OCI-LY7 (cell line): ENCODE measurements at regions not wholly inside any gene's neighbourhood (a gene's known extent, or its start where the extent isn't known, plus 50 kb on each side); places are given as distances from the start of the nearest gene placed in this dataset.

ENCODE experiments used
- BruUV-seq: library from RNA; stranded (reverse); fragments of 400-500 nt; replicated peaks from 2 replicates; lab custom pipeline; 2021; lab: Mats Ljungman, UMichigan
- CTCF ChIA-PET: fragments of 300-600 bp; sonication (Branson Sonifier 250); formaldehyde crosslinking; loops from one replicate; lab custom pipeline; 2022; ENCODE audit warnings: antibody characterized with exemption; ENCODE audit not compliant: unreplicated experiment; lab: Charles Lee
- POLR2A ChIA-PET: fragments of 300-600 bp; sonication (Branson Sonifier 250); formaldehyde crosslinking; loops from one replicate; lab custom pipeline; 2022; ENCODE audit warnings: antibody characterized with exemption; lab: Charles Lee
- DNase-seq: peaks from one replicate; pipeline ENCODE4 v3.0.0-alpha.2; 2015; ENCODE audit warnings: low spot score
- H2AFZ ChIP-seq: fragments of 200-600 bp; sonication (generic), shearing (Covaris generic); 2 replicates; pipeline ENCODE4 v1.6.1; 2014; ENCODE audit warnings: mild to moderate bottlenecking, antibody characterized with exemption, low read length, moderate library complexity
- H3K27ac ChIP-seq: fragments of 200-600 bp; sonication (generic); 2 replicates; pipeline ENCODE4 v1.5.1; 2014; ENCODE audit warnings: mixed run types, low read depth, mild to moderate bottlenecking, moderate library complexity, low read length, inconsistent platforms; ENCODE audit not compliant: poor library complexity, severe bottlenecking
- H3K36me3 ChIP-seq: fragments of 200-600 bp; sonication (generic); 2 replicates; pipeline ENCODE4 v1.6.1; 2014; ENCODE audit warnings: mild to moderate bottlenecking, antibody characterized with exemption, low read length, moderate library complexity, mixed read lengths; ENCODE audit not compliant: insufficient read depth
- H3K4me1 ChIP-seq: fragments of 200-600 bp; sonication (generic); 2 replicates; pipeline ENCODE4 v1.5.1; 2014; ENCODE audit warnings: mild to moderate bottlenecking, low read length; ENCODE audit not compliant: insufficient read depth, poor library complexity, severe bottlenecking
- H3K4me2 ChIP-seq: fragments of 200-600 bp; sonication (generic); 2 replicates; pipeline ENCODE4 v1.6.1; 2014; ENCODE audit warnings: mild to moderate bottlenecking, low read length
- H3K4me3 ChIP-seq: fragments of 200-600 bp; sonication (generic); 2 replicates; pipeline ENCODE4 v1.5.1; 2014; ENCODE audit warnings: mild to moderate bottlenecking, low read depth, low read length; ENCODE audit not compliant: poor library complexity, severe bottlenecking
- H3K79me2 ChIP-seq: fragments of 200-600 bp; sonication (generic); 2 replicates; pipeline ENCODE4 v1.6.1; 2016; ENCODE audit warnings: low read depth, mild to moderate bottlenecking, low read length, moderate library complexity, mixed read lengths; ENCODE audit not compliant: insufficient read depth
- H3K9me2 ChIP-seq: fragments of 200-600 bp; sonication (generic); 2 replicates; pipeline ENCODE4 v1.6.1; 2016; ENCODE audit warnings: mild to moderate bottlenecking, low read length, mixed read lengths; ENCODE audit not compliant: insufficient read depth
- H3K9me3 ChIP-seq: fragments of 200-600 bp; sonication (generic); 2 replicates; pipeline ENCODE4 v1.6.1; 2014; ENCODE audit warnings: mild to moderate bottlenecking, mixed run types, low read length, mixed read lengths
- H4K20me1 ChIP-seq: fragments of 200-600 bp; sonication (generic); 2 replicates; pipeline ENCODE4 v1.6.1; 2014; ENCODE audit warnings: mild to moderate bottlenecking, antibody characterized with exemption, low read length, moderate library complexity, mixed read lengths; ENCODE audit not compliant: insufficient read depth
- CTCF ChIP-seq: fragments of 200-600 bp; sonication (generic); conservative IDR thresholded peaks from 2 replicates; pipeline ENCODE4 v1.5.1; 2014; ENCODE audit warnings: mild to moderate bottlenecking, antibody characterized with exemption, low read length, moderate library complexity, mixed read lengths
- EZH2phosphoT487 ChIP-seq: fragments of 200-600 bp; sonication (generic); IDR thresholded peaks from 2 replicates; pipeline ENCODE4 v1.6.1; 2018; ENCODE audit warnings: low read depth, borderline replicate concordance, mild to moderate bottlenecking, mixed run types, antibody characterized with exemption, low read length, moderate library complexity, mixed read lengths
- intact Hi-C: fragments of 100-400 bp; cut with micrococcal nuclease; formaldehyde crosslinking; loops from one replicate; pipeline ENCODE4 v1.10.0; 2022; ENCODE audit not compliant: unreplicated experiment

GRCh38 chr2:239890206-239890746 is 134.9 kb downstream of the NDUFA10 start:
- Histone ChIP-seq H3K4me1 (no peaks in the 10 kb centered on the region), H3K27ac (no peak overlapping the region), H2AFZ (no peak overlapping the region), H3K4me3 (no peak overlapping the region), H4K20me1 (no peaks in the 10 kb centered on the region), H3K79me2 (no peaks in the 10 kb centered on the region), H3K36me3 (no peaks in the 10 kb centered on the region), H3K4me2 (no peak overlapping the region), H3K9me2 (0 out of 2 replicates have a peak, but pooled peaks cover 6% of the 10 kb centered on the region), H3K9me3 (peaks cover 2% of the 10 kb centered on the region; the same call in 1 of the 2 replicates)
- TF ChIP-seq EZH2phosphoT487 (no peak), CTCF (no peak)
- intact Hi-C loops: no loop called here
- DNase-seq: no peak
- ChIA-PET CTCF (no interaction called here), POLR2A (no interaction called here)
- no TSS peak for BruUV-seq

GRCh38 chr2:239889641-239890121 is 135.5 kb downstream of the NDUFA10 start:
- intact Hi-C loops: loop anchor here (10.0 kb wide), 1 partner anchor 855 kb away; no protein-coding TSS in a partner anchor
- H3K36me3 ChIP-seq: no peaks in the 10 kb centered on the region
- H4K20me1 ChIP-seq: no peaks in the 10 kb centered on the region
- no peak overlapping the region for H3K27ac ChIP-seq
- POLR2A ChIA-PET: no interaction called here
- no TSS peak for BruUV-seq
- no peaks in the 10 kb centered on the region for H3K4me1 ChIP-seq
- H3K4me3 ChIP-seq: no peak overlapping the region
- H3K9me2 ChIP-seq: 0 out of 2 replicates have a peak, but pooled peaks cover 6% of the 10 kb centered on the region
- no peak for TF ChIP-seq CTCF
- TF ChIP-seq EZH2phosphoT487: no peak
- CTCF ChIA-PET: no interaction called here
- no peak overlapping the region for H3K4me2 ChIP-seq
- no peak overlapping the region for H2AFZ ChIP-seq
- no peaks in the 10 kb centered on the region for H3K79me2 ChIP-seq
- H3K9me3 ChIP-seq: peaks cover 8% of the 10 kb centered on the region; the same call in 1 of the 2 replicates
- DNase-seq: no peak

GRCh38 chr2:239887604-239888003 is 137.5 kb downstream of the NDUFA10 start:
- H3K9me2 ChIP-seq: 0 out of 2 replicates have a peak, but pooled peaks cover 6% of the 10 kb centered on the region
- H3K4me1 ChIP-seq: no peaks in the 10 kb centered on the region
- no peak overlapping the region for H3K4me3 ChIP-seq
- no peak overlapping the region for H2AFZ ChIP-seq
- no peak overlapping the region for H3K4me2 ChIP-seq
- no peak for DNase-seq
- TF ChIP-seq CTCF (no peak), EZH2phosphoT487 (no peak)
- ChIA-PET POLR2A (no interaction called here), CTCF (no interaction called here)
- H3K9me3 ChIP-seq: peaks cover 10% of the 10 kb centered on the region; the same call in 1 of the 2 replicates
- intact Hi-C loops: loop anchor here (10.0 kb wide), 1 partner anchor 853 kb away; no protein-coding TSS in a partner anchor
- H4K20me1 ChIP-seq: no peaks in the 10 kb centered on the region
- H3K79me2 ChIP-seq: no peaks in the 10 kb centered on the region
- BruUV-seq: no TSS peak
- no peak overlapping the region for H3K27ac ChIP-seq
- no peaks in the 10 kb centered on the region for H3K36me3 ChIP-seq
